Astrocyte (in vitro differentiated cells and primary cell): ENCODE measurements at regions not wholly inside any gene's neighbourhood (a gene's known extent, or its start where the extent isn't known, plus 50 kb on each side); places are given as distances from the start of the nearest gene placed in this dataset.

Experiments used
- DNase-seq: peaks from one replicate; pipeline ENCODE4 v3.0.0-alpha.2; 2010; ENCODE audit warnings: low read depth
- FAIRE-seq: peaks from 2 replicates; lab custom pipeline; 2011; peaks lifted over from hg19 to GRCh38; lab: Jason Lieb, UNC
- H2AFZ ChIP-seq: 2 replicates; pipeline ENCODE4 v1.6.0; 2012; ENCODE audit warnings: low read depth, low read length, inconsistent platforms
- H3K27ac ChIP-seq: 2 replicates; pipeline ENCODE4 v1.5.1; 2011; ENCODE audit warnings: low read depth, low read length, inconsistent platforms
- H3K27me3 ChIP-seq: 2 replicates; pipeline ENCODE4 v1.6.0; 2011; ENCODE audit warnings: low read length, inconsistent platforms; ENCODE audit not compliant: insufficient read depth
- H3K36me3 ChIP-seq: 2 replicates; pipeline ENCODE4 v1.5.1; 2011; ENCODE audit warnings: low read length, inconsistent platforms; ENCODE audit not compliant: insufficient read depth
- H3K4me1 ChIP-seq: 2 replicates; pipeline ENCODE4 v1.5.1; 2011; ENCODE audit warnings: low read length, inconsistent platforms; ENCODE audit not compliant: insufficient read depth
- H3K4me2 ChIP-seq: 2 replicates; pipeline ENCODE4 v1.6.0; 2012; ENCODE audit warnings: low read length, inconsistent platforms
- H3K4me3 ChIP-seq: 2 replicates; pipeline ENCODE4 v1.5.1; 2011; ENCODE audit warnings: low read depth, mild to moderate bottlenecking, low read length, inconsistent platforms; ENCODE audit not compliant: insufficient read depth
- H3K79me2 ChIP-seq: 2 replicates; pipeline ENCODE4 v1.6.0; 2012; ENCODE audit warnings: mild to moderate bottlenecking, low read length, inconsistent platforms; ENCODE audit not compliant: insufficient read depth
- H3K9ac ChIP-seq: 2 replicates; pipeline ENCODE4 v1.6.0; 2012; ENCODE audit warnings: mild to moderate bottlenecking, low read length, inconsistent platforms
- H3K9me3 ChIP-seq: 2 replicates; pipeline ENCODE4 v1.5.1; 2012; ENCODE audit warnings: low read depth, mild to moderate bottlenecking, low read length, inconsistent platforms; ENCODE audit not compliant: insufficient read depth
- H4K20me1 ChIP-seq: 2 replicates; pipeline ENCODE4 v1.6.0; 2012; ENCODE audit warnings: low read length, inconsistent platforms; ENCODE audit not compliant: insufficient read depth
- H3K27ac Mint-ChIP-seq: one replicate; pipeline ENCODE4 v1.8.0; 2021; ENCODE audit warnings: mild to moderate bottlenecking, mixed read lengths; ENCODE audit not compliant: unreplicated experiment
- H3K27me3 Mint-ChIP-seq: one replicate; pipeline ENCODE4 v1.8.0; 2021; ENCODE audit warnings: low read depth, mixed read lengths; ENCODE audit not compliant: unreplicated experiment
- H3K36me3 Mint-ChIP-seq: one replicate; pipeline ENCODE4 v1.8.0; 2021; ENCODE audit warnings: low read depth, mixed read lengths; ENCODE audit not compliant: unreplicated experiment
- H3K4me1 Mint-ChIP-seq: one replicate; pipeline ENCODE4 v1.8.0; 2021; ENCODE audit warnings: low read depth, mixed read lengths; ENCODE audit not compliant: unreplicated experiment
- H3K4me3 Mint-ChIP-seq: one replicate; pipeline ENCODE4 v1.8.0; 2021; ENCODE audit warnings: mild to moderate bottlenecking, moderate library complexity, mixed read lengths; ENCODE audit not compliant: unreplicated experiment
- H3K9me3 Mint-ChIP-seq: one replicate; pipeline ENCODE4 v1.8.0; 2021; ENCODE audit warnings: mild to moderate bottlenecking, mixed read lengths; ENCODE audit not compliant: unreplicated experiment
- EZH2 ChIP-seq: IDR thresholded peaks from 2 replicates; pipeline ENCODE4 v1.6.1; 2012; ENCODE audit warnings: mild to moderate bottlenecking, low read length, inconsistent platforms; ENCODE audit not compliant: insufficient read depth
- TF ChIP-seq, protein P1 (sequence below): IDR thresholded peaks from 2 replicates; pipeline ENCODE4 v1.5.1; 2011; ENCODE audit warnings: low read depth, mild to moderate bottlenecking, inconsistent platforms, low read length, moderate library complexity; ENCODE audit not compliant: insufficient read depth

DNA sequence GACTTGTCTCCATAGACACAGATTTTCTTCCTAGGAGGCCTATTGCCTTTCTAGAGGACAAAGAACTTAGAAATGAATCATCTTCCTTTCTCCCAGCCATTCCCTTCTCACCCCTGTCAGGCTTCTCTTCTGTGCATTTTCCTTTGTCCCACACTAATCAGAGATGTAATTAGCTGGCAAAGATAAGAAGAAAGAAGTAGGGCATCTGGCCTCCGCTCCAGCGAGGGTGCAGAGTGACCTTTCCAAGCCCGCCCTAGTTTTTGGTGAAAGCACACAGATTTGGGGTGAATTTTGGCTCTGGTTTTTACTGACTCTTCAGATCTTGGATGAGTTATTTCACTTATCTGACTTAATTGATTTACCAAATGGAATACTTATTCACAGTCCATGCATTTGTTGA, 626.5 kb downstream of the ZEB2 start:
- H3K4me1 Mint-ChIP-seq, result peaks cover 6% of the 10 kb centered on the region

GRCh38 chr2:143891879-143892308, 628.0 kb downstream of the ZEB2 start:
- Histone ChIP-seq H3K4me3 (no peak overlapping the region), H3K36me3 (no peaks in the 10 kb centered on the region), H3K4me2 (no peak overlapping the region), H4K20me1 (no peaks in the 10 kb centered on the region), H3K9me3 (no peaks in the 10 kb centered on the region), H3K27me3 (no peaks in the 10 kb centered on the region), H3K27ac (no peak overlapping the region), H2AFZ (no peak overlapping the region), H3K79me2 (no peaks in the 10 kb centered on the region), H3K4me1 (no peaks in the 10 kb centered on the region), H3K9ac (no peak overlapping the region)
- H3K36me3 Mint-ChIP-seq, result no peaks in the 10 kb centered on the region
- DNase-seq (no peak), FAIRE-seq (no peak)
- no peaks in the 10 kb centered on the region for H3K9me3 Mint-ChIP-seq
- no peak for TF ChIP-seq EZH2
- TF ChIP-seq, protein P1, sequence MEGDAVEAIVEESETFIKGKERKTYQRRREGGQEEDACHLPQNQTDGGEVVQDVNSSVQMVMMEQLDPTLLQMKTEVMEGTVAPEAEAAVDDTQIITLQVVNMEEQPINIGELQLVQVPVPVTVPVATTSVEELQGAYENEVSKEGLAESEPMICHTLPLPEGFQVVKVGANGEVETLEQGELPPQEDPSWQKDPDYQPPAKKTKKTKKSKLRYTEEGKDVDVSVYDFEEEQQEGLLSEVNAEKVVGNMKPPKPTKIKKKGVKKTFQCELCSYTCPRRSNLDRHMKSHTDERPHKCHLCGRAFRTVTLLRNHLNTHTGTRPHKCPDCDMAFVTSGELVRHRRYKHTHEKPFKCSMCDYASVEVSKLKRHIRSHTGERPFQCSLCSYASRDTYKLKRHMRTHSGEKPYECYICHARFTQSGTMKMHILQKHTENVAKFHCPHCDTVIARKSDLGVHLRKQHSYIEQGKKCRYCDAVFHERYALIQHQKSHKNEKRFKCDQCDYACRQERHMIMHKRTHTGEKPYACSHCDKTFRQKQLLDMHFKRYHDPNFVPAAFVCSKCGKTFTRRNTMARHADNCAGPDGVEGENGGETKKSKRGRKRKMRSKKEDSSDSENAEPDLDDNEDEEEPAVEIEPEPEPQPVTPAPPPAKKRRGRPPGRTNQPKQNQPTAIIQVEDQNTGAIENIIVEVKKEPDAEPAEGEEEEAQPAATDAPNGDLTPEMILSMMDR, result no peak
- H3K27ac Mint-ChIP-seq, result no peak overlapping the region
- H3K4me3 Mint-ChIP-seq, result no peak overlapping the region
- H3K27me3 Mint-ChIP-seq, result peaks cover 4% of the 10 kb centered on the region
- peaks cover 6% of the 10 kb centered on the region for H3K4me1 Mint-ChIP-seq

More for the DNA sequence above, 626.5 kb downstream of the ZEB2 start:
- H3K27me3 ChIP-seq, result no peaks in the 10 kb centered on the region
- H3K27ac Mint-ChIP-seq, result no peak overlapping the region
- H3K4me3 ChIP-seq, result no peak overlapping the region
- no peak for TF ChIP-seq EZH2
- TF ChIP-seq, protein P1, result no peak
- no peak overlapping the region for H3K9ac ChIP-seq
- no peaks in the 10 kb centered on the region for H3K36me3 Mint-ChIP-seq
- H3K9me3 Mint-ChIP-seq, result no peaks in the 10 kb centered on the region
- H3K9me3 ChIP-seq, result no peaks in the 10 kb centered on the region
- H3K4me2 ChIP-seq, result no peak overlapping the region
- no peak overlapping the region for H3K27ac ChIP-seq
- no peaks in the 10 kb centered on the region for H4K20me1 ChIP-seq
- H2AFZ ChIP-seq, result no peak overlapping the region
- DNase-seq (no peak), FAIRE-seq (no peak)
- peaks cover 4% of the 10 kb centered on the region for H3K27me3 Mint-ChIP-seq
- H3K4me1 ChIP-seq, result no peaks in the 10 kb centered on the region
- H3K4me3 Mint-ChIP-seq, result no peak overlapping the region
- no peaks in the 10 kb centered on the region for H3K79me2 ChIP-seq
- H3K36me3 ChIP-seq, result no peaks in the 10 kb centered on the region

DNA sequence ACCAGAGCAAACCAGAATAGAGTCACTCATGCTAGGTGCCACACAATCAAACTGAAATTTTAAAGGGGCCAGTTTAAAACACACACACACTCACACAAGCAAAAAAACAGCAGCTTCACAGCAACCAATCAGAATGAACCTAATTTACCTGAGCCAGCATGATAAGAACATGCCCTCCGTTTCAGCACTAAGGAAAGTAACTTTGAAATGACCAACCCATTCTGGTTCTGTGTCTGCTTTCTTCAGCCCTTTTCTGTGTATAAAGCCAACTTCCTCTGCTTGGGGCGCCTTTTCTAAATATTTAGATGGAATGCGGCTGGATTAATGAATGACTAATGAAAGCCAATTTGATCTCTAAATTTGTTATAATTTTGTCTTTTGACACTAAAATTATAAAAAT, 629.1 kb downstream of the ZEB2 start:
- Mint-ChIP-seq H3K4me3 (no peak overlapping the region), H3K4me1 (peaks cover 6% of the 10 kb centered on the region), H3K27me3 (peaks cover 4% of the 10 kb centered on the region), H3K27ac (no peak overlapping the region), H3K9me3 (no peaks in the 10 kb centered on the region), H3K36me3 (no peaks in the 10 kb centered on the region)
- no peak overlapping the region for H3K4me3 ChIP-seq
- H2AFZ ChIP-seq, result no peak overlapping the region
- H4K20me1 ChIP-seq, result no peaks in the 10 kb centered on the region
- no peaks in the 10 kb centered on the region for H3K4me1 ChIP-seq
- H3K9ac ChIP-seq, result no peak overlapping the region
- no peaks in the 10 kb centered on the region for H3K27me3 ChIP-seq
- no peak overlapping the region for H3K4me2 ChIP-seq
- H3K79me2 ChIP-seq, result no peaks in the 10 kb centered on the region
- FAIRE-seq (no peak), DNase-seq (no peak)
- TF ChIP-seq, protein P1, result no peak
- no peak for TF ChIP-seq EZH2
- no peaks in the 10 kb centered on the region for H3K9me3 ChIP-seq
- no peak overlapping the region for H3K27ac ChIP-seq
- H3K36me3 ChIP-seq, result no peaks in the 10 kb centered on the region
